Spleen (tissue), 11 donors: ENCODE measurements at regions not wholly inside any gene's neighbourhood (a gene's known extent, or its start where the extent isn't known, plus 50 kb on each side); places are given as distances from the start of the nearest gene placed in this dataset.
"Not testable (repeated sequence)": the region's sequence is repeated elsewhere in the genome, so short reads cannot be mapped to it uniquely, and the experiment has no call there.

Experiments
- DNase-seq: peaks from one replicate; pipeline ENCODE4 v3.0.0-alpha.2; 2020
- H3K27ac ChIP-seq, 8 donors: fragments of 200-600 bp; sonication (generic) in 7 of 8; 1 replicate in 4 of 8; 2 replicates in 4 of 8; pipeline versions ENCODE4 v1.5.0 to v1.8.0; 2016 to 2021; ENCODE audit warnings: inconsistent platforms in 4 of 8, mild to moderate bottlenecking in 4 of 8, moderate library complexity in 1 of 8
- H3K27me3 ChIP-seq, 7 donors: fragments of 200-600 bp; sonication (generic) in 6 of 7; replicated peaks in 1 of 7; 1 replicate in 4 of 7; 2 replicates in 3 of 7; pipeline versions ENCODE4 v1.5.0 to v1.8.0; 2016 to 2021; ENCODE audit warnings: inconsistent platforms in 3 of 7, mild to moderate bottlenecking in 1 of 7
- H3K36me3 ChIP-seq, 6 donors: fragments of 200-600 bp; sonication (generic) in 5 of 6; 1 replicate in 4 of 6; 2 replicates in 2 of 6; pipeline versions ENCODE4 v1.5.0 to v1.8.0; 2016 to 2021; ENCODE audit warnings: inconsistent platforms in 2 of 6
- H3K4me1 ChIP-seq, 6 donors: fragments of 200-600 bp; sonication (generic) in 5 of 6; 1 replicate in 3 of 6; 2 replicates in 3 of 6; pipeline versions ENCODE4 v1.5.0 to v1.8.0; 2016 to 2021; ENCODE audit warnings: inconsistent platforms in 3 of 6
- H3K4me3 ChIP-seq, 8 donors: fragments of 200-600 bp; sonication (generic) in 7 of 8; 1 replicate in 4 of 8; 2 replicates in 4 of 8; pipeline versions ENCODE4 v1.5.0 to v1.8.0; 2016 to 2021; ENCODE audit warnings: inconsistent platforms in 4 of 8, mild to moderate bottlenecking in 4 of 8, moderate library complexity in 2 of 8
- H3K9me3 ChIP-seq, 8 donors: fragments of 200-600 bp; sonication (generic) in 7 of 8; 1 replicate in 4 of 8; 2 replicates in 4 of 8; pipeline versions ENCODE4 v1.5.0 to v1.8.0; 2016 to 2021; ENCODE audit warnings: inconsistent platforms in 4 of 8
- POLR2A ChIP-seq, 3 donors: fragments of 450-650 bp; IDR thresholded peaks; one replicate each; pipeline ENCODE4 v1.5.1; 2017; ENCODE audit warnings: antibody characterized with exemption in 3 of 3, mild to moderate bottlenecking in 1 of 3
- POLR2AphosphoS5 ChIP-seq, 3 donors: sonication (generic); formaldehyde crosslinking; IDR thresholded peaks; one replicate each; pipeline ENCODE4 v1.5.1; 2017; ENCODE audit warnings: antibody characterized with exemption in 3 of 3
- WGBS, 5 donors: extraction: QIAGEN DNeasy Blood & Tissue Kit in 3 of 5; methylation state at CpG; one replicate each; pipeline versions ENCODE4 v1.1.5 to v1.1.7; 2013 to 2018; 5-methylcytosine and 5-hydroxymethylcytosine counted together
- intact Hi-C: fragments of 100-400 bp; cut with DNase I; formaldehyde crosslinking; loops from one replicate; pipeline ENCODE4 v1.15.0; 2023; ENCODE audit warnings: low total_unique reads
- TF ChIP-seq, protein P1 (sequence below), 11 experiments: fragments of 200-600 bp in 7 of 11; fragments of 450-650 bp in 4 of 11; sonication (generic) in 4 of 11; IDR thresholded peaks in 8 of 11; conservative IDR thresholded peaks in 3 of 11; 1 replicate in 7 of 11; 2 replicates in 4 of 11; pipeline versions ENCODE4 v1.4.0 to v1.8.0; 2016 to 2021; ENCODE audit warnings: antibody characterized with exemption in 11 of 11, inconsistent platforms in 4 of 11, mild to moderate bottlenecking in 1 of 11
- donor health status: healthy with polysubstance abuse.
- donor health status: DM: no; HTN: no; CAD: no; lungs with moderate emphysema.
- donor health status: DM: no; HTN: no; CAD: no.
- donor health status: Bipolar disorder and iron deficiency.
- donor health status: healthy.
- donor health status: DM: no; HTN: no; CAD: no.
- donor health status: DM: yes; HTN: yes; CAD: no.

DNA sequence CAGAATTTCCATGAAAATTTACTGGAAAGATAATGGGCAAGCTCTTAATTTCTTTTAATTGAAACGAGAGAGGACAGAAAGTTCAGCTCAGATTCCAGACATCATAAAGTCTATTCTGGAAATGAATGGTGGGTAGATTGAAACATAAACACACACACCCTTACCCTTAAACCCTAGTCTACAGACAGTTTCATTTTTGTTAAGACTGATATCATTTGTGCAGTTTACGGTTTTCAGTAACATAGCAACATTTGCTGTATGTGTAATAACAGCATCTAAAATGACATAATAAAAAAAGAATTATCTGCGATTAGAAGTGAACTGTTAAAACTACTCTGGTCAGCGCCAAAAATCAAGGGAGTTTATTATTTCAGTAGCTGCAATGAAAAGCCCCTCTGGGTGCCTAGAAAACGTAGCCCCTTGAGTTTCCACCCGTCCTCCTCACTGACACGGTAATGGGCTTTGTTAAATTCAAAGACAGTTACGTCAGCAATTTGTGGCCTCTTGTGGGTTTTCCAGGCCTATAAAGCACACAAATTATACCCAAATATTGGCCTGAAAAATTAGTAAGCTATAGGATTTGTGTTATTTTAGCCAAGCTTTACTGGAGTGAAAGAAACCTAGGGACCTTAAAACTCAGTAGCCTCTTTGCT is 520.6 kb upstream of the SOX9 start:
- Histone ChIP-seq H3K36me3 (no peaks in the 10 kb centered on the region), H3K27ac (no peak overlapping the region), H3K27me3 (no peaks in the 10 kb centered on the region), H3K9me3 (no peaks in the 10 kb centered on the region), H3K4me3 (no peak overlapping the region), H3K4me1 (no peaks in the 10 kb centered on the region)
- intact Hi-C loops, result no loop called here
- 80 to 88% (median 86%) methylated on average over 8 of the region's 8 CpGs for WGBS, 5 donors
- no peak for DNase-seq
- no peak for TF ChIP-seq POLR2A (IDR thresholded peaks at IDR 0.05)
- TF ChIP-seq POLR2AphosphoS5 (IDR thresholded peaks at IDR 0.05), result no peak
- TF ChIP-seq, protein P1, sequence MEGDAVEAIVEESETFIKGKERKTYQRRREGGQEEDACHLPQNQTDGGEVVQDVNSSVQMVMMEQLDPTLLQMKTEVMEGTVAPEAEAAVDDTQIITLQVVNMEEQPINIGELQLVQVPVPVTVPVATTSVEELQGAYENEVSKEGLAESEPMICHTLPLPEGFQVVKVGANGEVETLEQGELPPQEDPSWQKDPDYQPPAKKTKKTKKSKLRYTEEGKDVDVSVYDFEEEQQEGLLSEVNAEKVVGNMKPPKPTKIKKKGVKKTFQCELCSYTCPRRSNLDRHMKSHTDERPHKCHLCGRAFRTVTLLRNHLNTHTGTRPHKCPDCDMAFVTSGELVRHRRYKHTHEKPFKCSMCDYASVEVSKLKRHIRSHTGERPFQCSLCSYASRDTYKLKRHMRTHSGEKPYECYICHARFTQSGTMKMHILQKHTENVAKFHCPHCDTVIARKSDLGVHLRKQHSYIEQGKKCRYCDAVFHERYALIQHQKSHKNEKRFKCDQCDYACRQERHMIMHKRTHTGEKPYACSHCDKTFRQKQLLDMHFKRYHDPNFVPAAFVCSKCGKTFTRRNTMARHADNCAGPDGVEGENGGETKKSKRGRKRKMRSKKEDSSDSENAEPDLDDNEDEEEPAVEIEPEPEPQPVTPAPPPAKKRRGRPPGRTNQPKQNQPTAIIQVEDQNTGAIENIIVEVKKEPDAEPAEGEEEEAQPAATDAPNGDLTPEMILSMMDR (IDR thresholded peaks at IDR 0.05 in 8 of 11, conservative IDR thresholded peaks at IDR 0.05 in 3 of 11), result no peak

DNA sequence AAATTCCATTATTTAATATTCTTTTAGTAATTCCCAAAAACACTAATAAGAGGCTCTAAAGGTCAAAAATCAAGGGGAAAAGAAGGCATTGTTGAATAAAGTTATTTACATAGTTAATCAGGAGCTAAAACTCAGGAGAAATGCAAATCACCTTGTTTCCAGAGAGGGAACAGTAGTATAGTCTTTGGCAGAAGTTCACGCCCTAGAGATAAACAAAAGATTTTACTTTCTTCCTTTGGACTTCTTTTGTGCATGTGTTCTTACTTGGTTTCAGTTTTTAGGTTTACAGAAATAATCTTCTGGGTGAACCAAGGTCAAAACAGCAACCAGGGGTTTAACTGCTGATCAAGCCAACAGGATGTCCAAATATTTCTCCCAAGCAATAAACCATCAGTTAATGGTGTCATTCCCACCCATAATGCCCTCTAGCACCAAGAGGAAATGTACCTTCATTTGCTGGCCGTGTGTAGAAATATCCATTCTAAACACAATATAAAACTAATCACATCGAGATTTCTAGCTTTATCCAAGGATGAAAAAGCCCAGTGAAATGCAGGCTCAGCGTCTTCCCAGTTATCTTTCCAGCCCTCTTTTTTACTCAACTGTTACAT is 518.8 kb upstream of the SOX9 start:
- H3K4me1 ChIP-seq, result no peaks in the 10 kb centered on the region
- DNase-seq, result no peak
- intact Hi-C loops, result no loop called here
- no peak overlapping the region for H3K4me3 ChIP-seq
- H3K36me3 ChIP-seq, result no peaks in the 10 kb centered on the region
- no peaks in the 10 kb centered on the region for H3K27me3 ChIP-seq
- H3K27ac ChIP-seq, result no peak overlapping the region
- TF ChIP-seq, protein P1 (IDR thresholded peaks at IDR 0.05 in 8 of 11, conservative IDR thresholded peaks at IDR 0.05 in 3 of 11), result no peak
- TF ChIP-seq POLR2AphosphoS5 (IDR thresholded peaks at IDR 0.05) (no peak), POLR2A (IDR thresholded peaks at IDR 0.05) (no peak)
- 65 to 80% (median 73%) methylated on average over 4 of the region's 4 CpGs for WGBS, 5 donors
- no peaks in the 10 kb centered on the region for H3K9me3 ChIP-seq

DNA sequence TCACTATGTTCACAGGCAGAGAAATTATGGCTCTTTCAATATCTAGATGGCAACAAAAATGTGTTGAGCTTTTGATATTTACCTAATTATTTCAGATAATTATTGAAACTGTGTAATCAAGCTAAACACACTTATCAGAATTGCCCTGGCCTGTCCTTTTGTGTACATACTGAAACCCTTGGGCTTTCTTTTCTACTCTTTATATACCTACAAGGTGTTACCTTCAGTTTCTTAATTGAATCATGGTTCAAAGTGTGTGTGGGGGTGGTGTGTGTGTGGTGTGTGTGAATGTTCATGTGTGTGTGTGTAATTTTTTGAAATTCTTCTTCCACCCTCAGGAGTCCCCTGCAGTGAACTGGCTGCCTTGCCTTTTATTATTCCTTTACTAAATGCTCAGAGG is 506.8 kb upstream of the SOX9 start:
- no peaks in the 10 kb centered on the region for H3K27me3 ChIP-seq
- TF ChIP-seq POLR2A (IDR thresholded peaks at IDR 0.05) (no peak), POLR2AphosphoS5 (IDR thresholded peaks at IDR 0.05) (no peak)
- TF ChIP-seq, protein P1 (IDR thresholded peaks at IDR 0.05 in 8 of 11, conservative IDR thresholded peaks at IDR 0.05 in 3 of 11), result no peak
- no peak for DNase-seq
- peaks cover 0 to 29% (median 20%) of the 10 kb centered on the region in 8 donors for H3K9me3 ChIP-seq
- H3K27ac ChIP-seq, result no peak overlapping the region
- H3K36me3 ChIP-seq, result no peaks in the 10 kb centered on the region
- H3K4me1 ChIP-seq, result no peaks in the 10 kb centered on the region
- no peak overlapping the region for H3K4me3 ChIP-seq
- intact Hi-C loops, result no loop called here

DNA sequence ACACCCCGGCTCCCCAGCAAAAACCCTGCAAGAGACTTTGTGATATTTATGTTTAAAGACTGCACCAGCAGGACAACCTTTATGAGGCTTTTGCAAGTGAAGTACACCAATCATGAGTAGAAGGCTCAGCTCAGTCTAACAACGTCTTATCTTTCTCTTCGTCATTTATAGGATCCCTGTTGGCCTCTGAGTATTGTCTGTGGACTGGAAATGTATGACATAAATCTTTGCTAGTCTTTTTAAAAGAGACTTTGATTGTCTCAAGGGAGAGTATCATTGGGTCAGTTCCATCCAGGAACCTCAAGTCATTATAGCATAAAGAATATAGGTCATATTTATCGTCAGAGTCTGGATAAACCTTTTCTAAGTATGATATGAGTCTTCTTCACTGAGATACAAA is 505.0 kb upstream of the SOX9 start:
- Histone ChIP-seq H3K4me1 (no peaks in the 10 kb centered on the region), H3K9me3 (peaks cover 0 to 35% (median 26%) of the 10 kb centered on the region in 8 donors), H3K27ac (no peak overlapping the region), H3K4me3 (no peak overlapping the region), H3K36me3 (no peaks in the 10 kb centered on the region), H3K27me3 (no peaks in the 10 kb centered on the region)
- intact Hi-C loops, result no loop called here
- TF ChIP-seq POLR2A (IDR thresholded peaks at IDR 0.05) (no peak), POLR2AphosphoS5 (IDR thresholded peaks at IDR 0.05) (no peak)
- TF ChIP-seq, protein P1 (IDR thresholded peaks at IDR 0.05 in 8 of 11, conservative IDR thresholded peaks at IDR 0.05 in 3 of 11), result no peak
- no peak for DNase-seq
- 68 to 77% (median 71%) methylated on average over 4 of the region's 4 CpGs for WGBS, 5 donors

DNA sequence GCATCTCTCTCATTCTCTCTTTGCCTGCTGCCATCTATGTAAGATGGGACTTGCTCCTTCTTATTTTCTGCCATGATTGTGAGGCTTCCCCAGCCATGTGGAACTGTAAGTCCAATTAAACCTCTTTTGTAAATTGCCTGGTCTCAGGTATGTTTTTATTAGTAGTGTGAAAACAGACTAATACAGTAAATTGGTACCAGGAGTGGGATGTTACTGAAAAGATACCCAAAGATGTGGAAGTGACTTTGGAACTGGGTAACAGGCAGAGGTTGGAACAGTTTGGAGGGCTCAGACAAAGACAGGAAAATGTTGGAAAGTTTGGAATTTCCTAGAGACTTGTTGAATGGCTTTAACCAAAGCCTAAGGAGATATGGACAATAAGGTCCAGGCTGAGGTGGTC is 503.1 kb upstream of the SOX9 start:
- H3K4me1 ChIP-seq, H3K27ac ChIP-seq, H3K36me3 ChIP-seq, H3K4me3 ChIP-seq, H3K27me3 ChIP-seq, intact Hi-C loops, DNase-seq: not testable (repeated sequence)
- peaks cover 0 to 48% (median 26%) of the 10 kb centered on the region in 8 donors for H3K9me3 ChIP-seq
